Fibroblast of lung (primary cell): ENCODE measurements at regions not wholly inside any gene's neighbourhood (a gene's known extent, or its start where the extent isn't known, plus 50 kb on each side); places are given as distances from the start of the nearest gene placed in this dataset.
A peak's percentile ranks its signal among the peaks of the same experiment; 100 is the strongest.

Experiments used
- DNase-seq, 2 donors: peaks; one replicate each; pipeline versions ENCODE4 v3.0.0 to v3.0.0-alpha.2; 2010; ENCODE audit warnings: low read depth in 2 of 2
- H2AFZ ChIP-seq: 2 replicates; pipeline ENCODE4 v1.5.1; 2012; ENCODE audit warnings: low read length, control low read depth, inconsistent platforms
- H3K27ac ChIP-seq: 2 replicates; pipeline ENCODE4 v1.5.1; 2011; ENCODE audit warnings: low read length, control low read depth; ENCODE audit not compliant: insufficient read depth
- H3K27me3 ChIP-seq: 2 replicates; pipeline ENCODE4 v1.5.1; 2011; ENCODE audit warnings: mild to moderate bottlenecking, low read length; ENCODE audit not compliant: control insufficient read depth, insufficient read depth
- H3K36me3 ChIP-seq: 2 replicates; pipeline ENCODE4 v1.5.1; 2011; ENCODE audit warnings: low read length; ENCODE audit not compliant: control insufficient read depth, insufficient read depth
- H3K4me1 ChIP-seq: 2 replicates; pipeline ENCODE4 v1.5.1; 2011; ENCODE audit warnings: low read length; ENCODE audit not compliant: control insufficient read depth, insufficient read depth; ENCODE audit errors: extremely low read depth
- H3K4me2 ChIP-seq: 2 replicates; pipeline ENCODE4 v1.5.1; 2011; ENCODE audit warnings: low read length, control low read depth; ENCODE audit not compliant: insufficient read depth; ENCODE audit errors: extremely low read depth
- H3K4me3 ChIP-seq, 4 experiments: fragments of 200-600 bp in 1 of 4; sonication (generic) in 1 of 4; replicated peaks in 1 of 4; 2 replicates each; pipeline ENCODE4 v1.5.1; 2011 to 2016; ENCODE audit warnings: low read length in 4 of 4, low read depth in 3 of 4, mild to moderate bottlenecking in 3 of 4, control low read depth in 2 of 4, inconsistent platforms in 1 of 4, mixed read lengths in 1 of 4; ENCODE audit not compliant: insufficient read depth in 1 of 4; ENCODE audit errors: control extremely low read depth in 1 of 4
- H3K79me2 ChIP-seq: 2 replicates; pipeline ENCODE4 v1.5.1; 2012; ENCODE audit warnings: mild to moderate bottlenecking, low read length, inconsistent platforms; ENCODE audit not compliant: control insufficient read depth, insufficient read depth
- H3K9ac ChIP-seq: 2 replicates; pipeline ENCODE4 v1.5.1; 2011; ENCODE audit warnings: mild to moderate bottlenecking, low read length, control low read depth; ENCODE audit not compliant: insufficient read depth
- H3K9me3 ChIP-seq: 2 replicates; pipeline ENCODE4 v1.5.1; 2012; ENCODE audit warnings: low read depth, low read length; ENCODE audit not compliant: control insufficient read depth, insufficient read depth
- H4K20me1 ChIP-seq: 2 replicates; pipeline ENCODE4 v1.5.1; 2011; ENCODE audit warnings: low read length; ENCODE audit not compliant: control insufficient read depth, insufficient read depth; ENCODE audit errors: extremely low read depth
- CTCF ChIP-seq, 2 donors: IDR thresholded peaks in 1 of 2; conservative IDR thresholded peaks in 1 of 2; 1 replicate in 1 of 2; 2 replicates in 1 of 2; pipeline ENCODE4 v1.5.1; 2011 to 2012; ENCODE audit warnings: low read length in 2 of 2, control low read depth in 1 of 2, inconsistent platforms in 1 of 2, low read depth in 1 of 2, mild to moderate bottlenecking in 1 of 2
- EZH2 ChIP-seq: IDR thresholded peaks from 2 replicates; pipeline ENCODE4 v1.5.1; 2012; ENCODE audit warnings: low read length, control low read depth, mild to moderate bottlenecking; ENCODE audit errors: missing control alignments

- no peak overlapping the region for H3K27ac ChIP-seq
- no peak for TF ChIP-seq CTCF (conservative IDR thresholded peaks at IDR 0.05 in 1 of 2, IDR thresholded peaks at IDR 0.05 in 1 of 2; ENCODE audit: low read depth in 1 of 2, low read length in 2 of 2)
- no peak for TF ChIP-seq EZH2
Observed at GRCh38 chr14:87690076-87690613, 302.8 kb downstream of the GALC start.

GRCh38 chr14:87688524-87688923 lies 304.5 kb downstream of the GALC start:
- TF ChIP-seq CTCF (conservative IDR thresholded peaks at IDR 0.05 in 1 of 2, IDR thresholded peaks at IDR 0.05 in 1 of 2; ENCODE audit: low read depth in 1 of 2, low read length in 2 of 2) (no peak), EZH2 (no peak)
- Histone ChIP-seq H3K79me2 (no peaks in the 10 kb centered on the region), H3K9ac (no peak overlapping the region), H3K4me1 (no peaks in the 10 kb centered on the region), H3K36me3 (no peaks in the 10 kb centered on the region), H4K20me1 (no peaks in the 10 kb centered on the region), H3K4me2 (no peak overlapping the region), H2AFZ (no peak overlapping the region), H3K9me3 (no peaks in the 10 kb centered on the region), H3K27me3 (no peaks in the 10 kb centered on the region), H3K4me3 (no peak overlapping the region), H3K27ac (no peak overlapping the region)
- no peak for DNase-seq

More at GRCh38 chr14:87690076-87690613, 302.8 kb downstream of the GALC start:
- Histone ChIP-seq H3K27me3 (no peaks in the 10 kb centered on the region), H4K20me1 (no peaks in the 10 kb centered on the region), H3K9me3 (no peaks in the 10 kb centered on the region), H3K79me2 (no peaks in the 10 kb centered on the region), H3K4me1 (no peaks in the 10 kb centered on the region), H3K4me2 (no peak overlapping the region), H3K36me3 (no peaks in the 10 kb centered on the region), H3K4me3 (no peak overlapping the region), H2AFZ (no peak overlapping the region), H3K9ac (no peak overlapping the region)
- no peak for DNase-seq

GRCh38 chr14:87687420-87687819 lies 305.6 kb downstream of the GALC start:
- DNase-seq, result peak in 1 of 2 donors; percentile 56
- TF ChIP-seq EZH2, result no peak
- TF ChIP-seq CTCF (conservative IDR thresholded peaks at IDR 0.05 in 1 of 2, IDR thresholded peaks at IDR 0.05 in 1 of 2; ENCODE audit: low read depth in 1 of 2, low read length in 2 of 2), result no peak
- Histone ChIP-seq H3K79me2 (no peaks in the 10 kb centered on the region), H4K20me1 (no peaks in the 10 kb centered on the region), H3K27me3 (no peaks in the 10 kb centered on the region), H3K27ac (no peak overlapping the region), H2AFZ (no peak overlapping the region), H3K4me3 (no peak overlapping the region), H3K36me3 (no peaks in the 10 kb centered on the region), H3K4me2 (no peak overlapping the region), H3K9me3 (no peaks in the 10 kb centered on the region), H3K9ac (no peak overlapping the region), H3K4me1 (no peaks in the 10 kb centered on the region)
